Calu3 (cell line): ENCODE measurements at regions not wholly inside any gene's neighbourhood (a gene's known extent, or its start where the extent isn't known, plus 50 kb on each side); places are given as distances from the start of the nearest gene placed in this dataset.

Experiments
- BruUV-seq: library from RNA; stranded (reverse); fragments of 400-500 nt; replicated peaks from 2 replicates; lab custom pipeline; 2021; lab: Mats Ljungman, UMichigan
- CTCF ChIA-PET: fragments of 300-600 bp; sonication (Branson Sonifier 250); formaldehyde crosslinking; loops from one replicate; lab custom pipeline; 2022; ENCODE audit warnings: antibody characterized with exemption; lab: Charles Lee
- DNase-seq: peaks from one replicate; pipeline ENCODE4 v3.0.0; 2022
- H3K27ac Mint-ChIP-seq: one replicate; pipeline ENCODE4 v1.8.0; 2022; ENCODE audit warnings: mixed read lengths; ENCODE audit not compliant: unreplicated experiment
- H3K27me3 Mint-ChIP-seq: one replicate; pipeline ENCODE4 v1.8.0; 2022; ENCODE audit warnings: mixed read lengths; ENCODE audit not compliant: unreplicated experiment
- H3K36me3 Mint-ChIP-seq: one replicate; pipeline ENCODE4 v1.8.0; 2022; ENCODE audit warnings: mild to moderate bottlenecking, moderate library complexity, mixed read lengths; ENCODE audit not compliant: insufficient read depth, unreplicated experiment
- H3K4me1 Mint-ChIP-seq: one replicate; pipeline ENCODE4 v1.8.0; 2022; ENCODE audit warnings: mild to moderate bottlenecking, low read depth, mixed read lengths; ENCODE audit not compliant: unreplicated experiment
- H3K4me3 Mint-ChIP-seq: one replicate; pipeline ENCODE4 v1.8.0; 2022; ENCODE audit warnings: mild to moderate bottlenecking, low read depth, moderate library complexity, mixed read lengths; ENCODE audit not compliant: unreplicated experiment
- H3K9me3 Mint-ChIP-seq: one replicate; pipeline ENCODE4 v1.8.0; 2022; ENCODE audit warnings: low read depth, mixed read lengths; ENCODE audit not compliant: unreplicated experiment
- intact Hi-C: fragments of 100-400 bp; cut with micrococcal nuclease; formaldehyde crosslinking; loops from one replicate; pipeline ENCODE4 v1.10.0; 2022; ENCODE audit not compliant: unreplicated experiment
- TF ChIP-seq, protein P1 (sequence below): fragments of 200-600 bp; IDR thresholded peaks from one replicate; pipeline ENCODE4 v1.8.0; 2022; ENCODE audit warnings: antibody characterized with exemption; ENCODE audit not compliant: unreplicated experiment

DNA sequence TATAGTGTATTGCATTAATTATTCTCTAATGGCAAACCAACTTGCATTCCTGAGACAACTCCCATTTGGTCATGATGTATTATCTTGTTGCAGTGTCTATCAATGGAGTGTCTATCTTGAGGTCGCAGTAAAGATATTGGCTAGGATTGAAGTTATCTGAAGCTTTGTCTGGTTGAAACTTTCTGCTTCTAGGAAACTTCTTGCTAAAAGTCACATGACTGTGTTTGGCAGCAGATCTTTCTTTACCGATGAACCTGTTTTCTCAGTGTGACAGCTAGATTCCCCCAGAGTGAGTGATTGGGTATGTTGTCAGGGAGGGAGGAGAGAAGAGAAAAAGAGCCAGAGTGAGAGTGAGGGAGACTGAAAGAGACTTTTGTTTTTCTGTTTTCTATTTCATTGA, 119.6 kb downstream of the QPCT start:
- Mint-ChIP-seq H3K27me3 (no peaks in the 10 kb centered on the region), H3K36me3 (no peaks in the 10 kb centered on the region), H3K4me1 (peaks cover 11% of the 10 kb centered on the region), H3K27ac (no peak overlapping the region), H3K4me3 (no peak overlapping the region), H3K9me3 (no peaks in the 10 kb centered on the region)
- DNase-seq: peak; percentile 14
- BruUV-seq: no TSS peak
- CTCF ChIA-PET: no interaction called here
- TF ChIP-seq, protein P1, sequence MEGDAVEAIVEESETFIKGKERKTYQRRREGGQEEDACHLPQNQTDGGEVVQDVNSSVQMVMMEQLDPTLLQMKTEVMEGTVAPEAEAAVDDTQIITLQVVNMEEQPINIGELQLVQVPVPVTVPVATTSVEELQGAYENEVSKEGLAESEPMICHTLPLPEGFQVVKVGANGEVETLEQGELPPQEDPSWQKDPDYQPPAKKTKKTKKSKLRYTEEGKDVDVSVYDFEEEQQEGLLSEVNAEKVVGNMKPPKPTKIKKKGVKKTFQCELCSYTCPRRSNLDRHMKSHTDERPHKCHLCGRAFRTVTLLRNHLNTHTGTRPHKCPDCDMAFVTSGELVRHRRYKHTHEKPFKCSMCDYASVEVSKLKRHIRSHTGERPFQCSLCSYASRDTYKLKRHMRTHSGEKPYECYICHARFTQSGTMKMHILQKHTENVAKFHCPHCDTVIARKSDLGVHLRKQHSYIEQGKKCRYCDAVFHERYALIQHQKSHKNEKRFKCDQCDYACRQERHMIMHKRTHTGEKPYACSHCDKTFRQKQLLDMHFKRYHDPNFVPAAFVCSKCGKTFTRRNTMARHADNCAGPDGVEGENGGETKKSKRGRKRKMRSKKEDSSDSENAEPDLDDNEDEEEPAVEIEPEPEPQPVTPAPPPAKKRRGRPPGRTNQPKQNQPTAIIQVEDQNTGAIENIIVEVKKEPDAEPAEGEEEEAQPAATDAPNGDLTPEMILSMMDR: no peak
- intact Hi-C loops: no loop called here

DNA sequence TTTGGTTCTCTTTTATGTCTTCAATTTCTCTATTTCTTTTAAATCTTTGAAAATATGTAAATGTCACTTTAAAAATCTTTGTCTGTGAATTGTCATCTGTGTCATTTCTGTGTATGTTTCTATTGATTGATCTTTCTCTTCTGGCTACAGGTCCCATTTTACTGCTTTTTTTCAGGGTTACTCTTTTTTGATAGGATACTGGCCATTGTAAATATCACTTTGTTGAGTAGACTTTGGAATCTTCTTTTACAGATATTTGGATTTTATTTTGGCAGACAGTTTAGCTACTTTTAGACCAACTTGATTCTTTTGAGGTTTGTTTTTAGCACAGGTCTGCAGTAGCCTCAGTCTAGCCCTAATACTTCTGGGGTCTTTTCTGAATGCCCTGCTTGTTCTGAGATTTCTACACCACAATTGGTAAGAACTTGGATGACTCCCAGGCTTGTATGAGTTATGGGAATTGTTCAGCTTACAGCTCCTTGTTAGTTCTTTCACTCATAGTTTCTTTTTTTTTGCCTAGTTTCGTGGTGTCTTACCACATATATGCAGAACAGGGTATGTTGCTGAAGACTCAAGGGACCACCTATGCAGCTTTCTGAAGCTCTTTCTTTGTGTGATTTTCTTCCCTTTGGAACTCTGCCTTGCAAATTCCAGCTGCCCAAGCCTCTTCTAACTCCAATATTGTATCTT, 122.2 kb downstream of the QPCT start:
- H3K4me3 Mint-ChIP-seq: no peak overlapping the region
- DNase-seq: no peak
- H3K9me3 Mint-ChIP-seq: no peaks in the 10 kb centered on the region
- H3K27me3 Mint-ChIP-seq: no peaks in the 10 kb centered on the region
- no TSS peak for BruUV-seq
- H3K4me1 Mint-ChIP-seq: peaks cover 11% of the 10 kb centered on the region
- H3K27ac Mint-ChIP-seq: no peak overlapping the region
- TF ChIP-seq, protein P1: no peak
- H3K36me3 Mint-ChIP-seq: no peaks in the 10 kb centered on the region
- intact Hi-C loops: no loop called here
- CTCF ChIA-PET: no interaction called here

DNA sequence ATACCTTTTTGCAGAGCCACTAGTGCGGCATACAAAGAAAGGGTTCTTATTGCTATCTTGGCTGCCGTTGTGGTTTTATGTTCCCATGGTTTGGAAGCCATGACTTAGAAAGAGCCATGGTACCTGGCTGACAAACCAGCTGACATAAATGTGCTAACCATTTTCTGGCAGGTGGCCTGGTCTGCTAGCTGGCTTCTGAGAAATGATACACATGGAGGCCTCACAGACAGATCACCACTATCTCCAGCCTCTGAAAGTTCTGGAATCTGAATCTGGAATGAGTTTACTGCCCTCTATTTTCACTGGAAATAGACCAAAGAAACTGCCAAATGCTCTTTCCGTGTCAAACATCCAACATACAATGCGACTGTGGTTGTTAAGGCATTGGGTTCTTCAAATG, 123.7 kb downstream of the QPCT start:
- Mint-ChIP-seq H3K4me3 (no peak overlapping the region), H3K27me3 (no peaks in the 10 kb centered on the region), H3K27ac (no peak overlapping the region), H3K4me1 (peaks cover 19% of the 10 kb centered on the region), H3K36me3 (no peaks in the 10 kb centered on the region), H3K9me3 (no peaks in the 10 kb centered on the region)
- intact Hi-C loops: no loop called here
- CTCF ChIA-PET: no interaction called here
- no peak for DNase-seq
- TF ChIP-seq, protein P1: no peak
- no TSS peak for BruUV-seq

DNA sequence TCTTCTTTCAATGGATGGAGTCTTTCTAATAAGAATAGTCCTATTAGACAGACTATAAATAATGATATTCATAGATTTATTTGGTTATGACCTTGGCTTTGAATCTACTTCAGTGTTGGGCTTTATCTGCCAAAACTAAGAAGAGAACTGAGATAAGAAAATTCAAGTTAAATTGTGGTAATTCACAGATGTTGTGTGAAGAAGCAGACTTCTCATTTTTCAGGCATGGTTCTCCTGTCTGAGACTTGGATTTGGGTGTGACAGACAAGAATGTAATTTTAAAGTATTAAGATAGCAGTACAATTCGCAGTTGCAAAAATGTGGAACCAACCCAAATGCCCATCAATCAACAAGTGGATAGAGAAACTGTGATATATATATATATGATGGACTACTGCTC, 124.7 kb downstream of the QPCT start:
- no TSS peak for BruUV-seq
- Mint-ChIP-seq H3K27ac (no peak overlapping the region), H3K9me3 (no peaks in the 10 kb centered on the region), H3K36me3 (no peaks in the 10 kb centered on the region), H3K27me3 (no peaks in the 10 kb centered on the region), H3K4me3 (no peak overlapping the region), H3K4me1 (peaks cover 15% of the 10 kb centered on the region)
- CTCF ChIA-PET: no interaction called here
- intact Hi-C loops: no loop called here
- no peak for DNase-seq
- TF ChIP-seq, protein P1: no peak
